Lung (tissue), 11 donors: ENCODE measurements at regions not wholly inside any gene's neighbourhood (a gene's known extent, or its start where the extent isn't known, plus 50 kb on each side); places are given as distances from the start of the nearest gene placed in this dataset.

Experiments used
- ATAC-seq: fragments of 200-7000 bp; cut with Tn5 transposase; one replicate; pipeline ENCODE4 v1.9.1; 2020; ENCODE audit warnings: moderate number of reproducible peaks; ENCODE audit not compliant: insufficient read depth, low FRiP score
- DNase-seq, 3 donors: peaks; one replicate each; pipeline ENCODE4 v3.0.0-alpha.2; 2013 to 2017
- H3K27ac ChIP-seq, 2 donors: one replicate each; pipeline ENCODE4 v1.5.1; 2013; ENCODE audit warnings: mild to moderate bottlenecking in 2 of 2, moderate library complexity in 2 of 2, control low read depth in 1 of 2, inconsistent platforms in 1 of 2, low read depth in 1 of 2, low read length in 1 of 2
- H3K27me3 ChIP-seq, 3 donors: one replicate each; pipeline ENCODE4 v1.5.1; 2013; ENCODE audit warnings: low read length in 2 of 3; ENCODE audit not compliant: control insufficient read depth in 3 of 3, insufficient read depth in 3 of 3
- H3K36me3 ChIP-seq, 4 donors: one replicate each; pipeline ENCODE4 v1.5.1; 2013; ENCODE audit warnings: low read length in 4 of 4, mild to moderate bottlenecking in 1 of 4, moderate library complexity in 1 of 4; ENCODE audit not compliant: control insufficient read depth in 4 of 4, insufficient read depth in 4 of 4
- H3K4me1 ChIP-seq, 5 donors: one replicate each; pipeline ENCODE4 v1.5.1; 2013; ENCODE audit warnings: low read length in 5 of 5, mild to moderate bottlenecking in 2 of 5, moderate library complexity in 1 of 5; ENCODE audit not compliant: control insufficient read depth in 5 of 5, insufficient read depth in 5 of 5
- H3K4me3 ChIP-seq: one replicate; pipeline ENCODE4 v1.5.1; 2013; ENCODE audit warnings: mild to moderate bottlenecking, control low read depth, moderate library complexity
- H3K9ac ChIP-seq, 2 donors: one replicate each; pipeline ENCODE4 v1.5.1; 2013; ENCODE audit warnings: low read length in 2 of 2, control low read depth in 1 of 2; ENCODE audit not compliant: insufficient read depth in 1 of 2
- H3K9me3 ChIP-seq, 4 donors: one replicate each; pipeline ENCODE4 v1.5.1; 2013; ENCODE audit warnings: low read length in 3 of 4, mild to moderate bottlenecking in 1 of 4, moderate library complexity in 1 of 4; ENCODE audit not compliant: control insufficient read depth in 4 of 4, insufficient read depth in 3 of 4
- WGBS, 2 donors: extraction: QIAGEN DNeasy Blood & Tissue Kit; methylation state at CpG; one replicate each; pipeline ENCODE4 v1.1.7; 2013; 5-methylcytosine and 5-hydroxymethylcytosine counted together
- TF ChIP-seq, protein P1 (sequence below): IDR thresholded peaks from 2 replicates; pipeline ENCODE4 v1.5.1; 2012; ENCODE audit warnings: mild to moderate bottlenecking; ENCODE audit errors: control extremely low read depth, extremely low read depth
- donor health status: control.
- donor health status: control.
- donor health status: Bipolar disorder and iron deficiency.
- donor health status: healthy.
- donor health status: DM: yes; HTN: yes; CAD: no.

DNA sequence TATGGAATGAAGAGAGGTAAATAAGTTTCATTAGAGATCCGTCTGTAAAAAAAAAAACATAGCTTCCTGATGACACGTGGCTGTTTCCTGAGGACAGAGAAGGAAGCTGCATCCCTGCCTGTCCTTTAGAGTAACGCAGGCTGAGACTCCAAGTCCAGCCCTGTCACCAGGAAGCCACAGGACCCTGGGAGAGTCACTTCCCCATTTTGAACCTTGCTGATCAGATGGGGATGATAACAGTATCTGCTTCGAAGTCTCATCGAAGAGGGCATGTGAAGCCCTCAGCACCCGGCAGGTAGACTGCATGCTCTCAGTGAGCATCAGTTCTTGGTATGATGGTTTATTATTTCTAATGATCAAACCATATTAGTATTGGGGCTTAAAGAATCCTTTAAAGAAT, 139.1 kb upstream of the KCNG1 start:
- DNase-seq (no peak), ATAC-seq (no peak)
- WGBS, 2 donors, result 42 to 51% methylated on average over 6 of the region's 6 CpGs
- peaks cover 0 to 2% (median 0%) of the 10 kb centered on the region in 3 donors for H3K27me3 ChIP-seq
- H3K4me3 ChIP-seq, result no peak overlapping the region
- no peak overlapping the region for H3K9ac ChIP-seq
- no peaks in the 10 kb centered on the region for H3K36me3 ChIP-seq
- peaks cover 0 to 3% (median 0%) of the 10 kb centered on the region in 5 donors for H3K4me1 ChIP-seq
- TF ChIP-seq, protein P1, sequence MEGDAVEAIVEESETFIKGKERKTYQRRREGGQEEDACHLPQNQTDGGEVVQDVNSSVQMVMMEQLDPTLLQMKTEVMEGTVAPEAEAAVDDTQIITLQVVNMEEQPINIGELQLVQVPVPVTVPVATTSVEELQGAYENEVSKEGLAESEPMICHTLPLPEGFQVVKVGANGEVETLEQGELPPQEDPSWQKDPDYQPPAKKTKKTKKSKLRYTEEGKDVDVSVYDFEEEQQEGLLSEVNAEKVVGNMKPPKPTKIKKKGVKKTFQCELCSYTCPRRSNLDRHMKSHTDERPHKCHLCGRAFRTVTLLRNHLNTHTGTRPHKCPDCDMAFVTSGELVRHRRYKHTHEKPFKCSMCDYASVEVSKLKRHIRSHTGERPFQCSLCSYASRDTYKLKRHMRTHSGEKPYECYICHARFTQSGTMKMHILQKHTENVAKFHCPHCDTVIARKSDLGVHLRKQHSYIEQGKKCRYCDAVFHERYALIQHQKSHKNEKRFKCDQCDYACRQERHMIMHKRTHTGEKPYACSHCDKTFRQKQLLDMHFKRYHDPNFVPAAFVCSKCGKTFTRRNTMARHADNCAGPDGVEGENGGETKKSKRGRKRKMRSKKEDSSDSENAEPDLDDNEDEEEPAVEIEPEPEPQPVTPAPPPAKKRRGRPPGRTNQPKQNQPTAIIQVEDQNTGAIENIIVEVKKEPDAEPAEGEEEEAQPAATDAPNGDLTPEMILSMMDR, result no peak
- H3K27ac ChIP-seq, result no peak overlapping the region
- H3K9me3 ChIP-seq, result peaks cover 0 to 7% (median 1%) of the 10 kb centered on the region in 4 donors

GRCh38 chr20:51160821-51161220, 137.9 kb upstream of the KCNG1 start:
- no peak for ATAC-seq
- no peaks in the 10 kb centered on the region for H3K36me3 ChIP-seq
- no peak overlapping the region for H3K27ac ChIP-seq
- peaks cover 0 to 12% (median 0%) of the 10 kb centered on the region in 5 donors for H3K4me1 ChIP-seq
- DNase-seq, result no peak
- H3K4me3 ChIP-seq, result no peak overlapping the region
- peaks cover 0 to 2% (median 0%) of the 10 kb centered on the region in 3 donors for H3K27me3 ChIP-seq
- TF ChIP-seq, protein P1, result no peak
- 64 to 87% methylated on average over 5 to 6 of the region's 6 CpGs for WGBS, 2 donors
- peaks cover 0 to 7% (median 1%) of the 10 kb centered on the region in 4 donors for H3K9me3 ChIP-seq
- no peak overlapping the region for H3K9ac ChIP-seq

GRCh38 chr20:51159981-51160380, 137.1 kb upstream of the KCNG1 start:
- Histone ChIP-seq H3K27me3 (peaks cover 0 to 2% (median 0%) of the 10 kb centered on the region in 3 donors), H3K27ac (no peak overlapping the region), H3K9ac (no peak overlapping the region), H3K4me3 (no peak overlapping the region), H3K9me3 (peaks cover 0 to 7% (median 1%) of the 10 kb centered on the region in 4 donors), H3K36me3 (no peaks in the 10 kb centered on the region), H3K4me1 (peaks cover 0 to 12% (median 0%) of the 10 kb centered on the region in 5 donors)
- WGBS, 2 donors, result 47 to 64% methylated on average over 2 of the region's 2 CpGs
- DNase-seq (no peak), ATAC-seq (no peak)
- TF ChIP-seq, protein P1, result no peak

- 73 to 86% methylated on average over 8 of the region's 8 CpGs for WGBS, 2 donors
- no peak overlapping the region for H3K9ac ChIP-seq
- DNase-seq, result no peak
- ATAC-seq, result no peak
- TF ChIP-seq, protein P1, result no peak
- no peak overlapping the region for H3K4me3 ChIP-seq
- peaks cover 0 to 7% (median 1%) of the 10 kb centered on the region in 4 donors for H3K9me3 ChIP-seq
- peaks cover 0 to 2% (median 0%) of the 10 kb centered on the region in 3 donors for H3K27me3 ChIP-seq
- H3K4me1 ChIP-seq, result peaks cover 0 to 12% (median 0%) of the 10 kb centered on the region in 5 donors
- H3K36me3 ChIP-seq, result no peaks in the 10 kb centered on the region
- H3K27ac ChIP-seq, result no peak overlapping the region
Observed at GRCh38 chr20:51159303-51159702, 136.4 kb upstream of the KCNG1 start.
